SK-N-SH (cell line): ENCODE measurements at regions not wholly inside any gene's neighbourhood (a gene's known extent, or its start where the extent isn't known, plus 50 kb on each side); places are given as distances from the start of the nearest gene placed in this dataset.

Experiments
- CHD2 ChIP-seq: fragments of 150-350 bp; IDR thresholded peaks from 2 replicates; pipeline ENCODE4 v1.6.1; 2018; ENCODE audit warnings: low read length; ENCODE audit not compliant: partially characterized antibody
- TF ChIP-seq, protein P1 (sequence below): IDR thresholded peaks from 2 replicates; pipeline ENCODE4 v1.6.1; 2012; ENCODE audit warnings: mild to moderate bottlenecking, low read depth, low read length, moderate library complexity
- TF ChIP-seq, protein P2 (sequence below): fragments of 200-600 bp; sonication (generic); IDR thresholded peaks from 2 replicates; pipeline ENCODE4 v1.6.1; 2017; ENCODE audit warnings: antibody characterized with exemption, mild to moderate bottlenecking, moderate library complexity

DNA sequence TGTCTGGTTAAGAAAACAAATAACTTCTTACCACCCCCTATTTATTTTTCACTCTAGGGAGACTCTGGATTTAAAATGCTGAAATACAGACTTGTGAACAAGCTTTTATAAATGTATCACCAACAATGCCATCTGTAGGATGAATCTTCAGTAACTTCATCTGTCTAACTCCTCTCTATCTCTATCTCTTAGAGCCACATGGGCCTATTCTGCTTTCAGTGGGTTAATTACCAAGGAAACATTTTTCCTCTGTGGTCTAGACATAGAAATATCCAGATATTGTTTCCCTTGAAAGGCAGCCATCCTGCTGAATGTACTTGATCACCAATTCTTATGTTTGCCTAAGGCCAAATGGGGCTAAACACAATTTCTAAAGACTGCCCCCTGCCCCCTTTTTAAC lies 167.6 kb upstream of the COL8A1 start:
- TF ChIP-seq, protein P1, sequence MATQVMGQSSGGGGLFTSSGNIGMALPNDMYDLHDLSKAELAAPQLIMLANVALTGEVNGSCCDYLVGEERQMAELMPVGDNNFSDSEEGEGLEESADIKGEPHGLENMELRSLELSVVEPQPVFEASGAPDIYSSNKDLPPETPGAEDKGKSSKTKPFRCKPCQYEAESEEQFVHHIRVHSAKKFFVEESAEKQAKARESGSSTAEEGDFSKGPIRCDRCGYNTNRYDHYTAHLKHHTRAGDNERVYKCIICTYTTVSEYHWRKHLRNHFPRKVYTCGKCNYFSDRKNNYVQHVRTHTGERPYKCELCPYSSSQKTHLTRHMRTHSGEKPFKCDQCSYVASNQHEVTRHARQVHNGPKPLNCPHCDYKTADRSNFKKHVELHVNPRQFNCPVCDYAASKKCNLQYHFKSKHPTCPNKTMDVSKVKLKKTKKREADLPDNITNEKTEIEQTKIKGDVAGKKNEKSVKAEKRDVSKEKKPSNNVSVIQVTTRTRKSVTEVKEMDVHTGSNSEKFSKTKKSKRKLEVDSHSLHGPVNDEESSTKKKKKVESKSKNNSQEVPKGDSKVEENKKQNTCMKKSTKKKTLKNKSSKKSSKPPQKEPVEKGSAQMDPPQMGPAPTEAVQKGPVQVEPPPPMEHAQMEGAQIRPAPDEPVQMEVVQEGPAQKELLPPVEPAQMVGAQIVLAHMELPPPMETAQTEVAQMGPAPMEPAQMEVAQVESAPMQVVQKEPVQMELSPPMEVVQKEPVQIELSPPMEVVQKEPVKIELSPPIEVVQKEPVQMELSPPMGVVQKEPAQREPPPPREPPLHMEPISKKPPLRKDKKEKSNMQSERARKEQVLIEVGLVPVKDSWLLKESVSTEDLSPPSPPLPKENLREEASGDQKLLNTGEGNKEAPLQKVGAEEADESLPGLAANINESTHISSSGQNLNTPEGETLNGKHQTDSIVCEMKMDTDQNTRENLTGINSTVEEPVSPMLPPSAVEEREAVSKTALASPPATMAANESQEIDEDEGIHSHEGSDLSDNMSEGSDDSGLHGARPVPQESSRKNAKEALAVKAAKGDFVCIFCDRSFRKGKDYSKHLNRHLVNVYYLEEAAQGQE, result no peak
- TF ChIP-seq CHD2, result no peak
- TF ChIP-seq, protein P2, sequence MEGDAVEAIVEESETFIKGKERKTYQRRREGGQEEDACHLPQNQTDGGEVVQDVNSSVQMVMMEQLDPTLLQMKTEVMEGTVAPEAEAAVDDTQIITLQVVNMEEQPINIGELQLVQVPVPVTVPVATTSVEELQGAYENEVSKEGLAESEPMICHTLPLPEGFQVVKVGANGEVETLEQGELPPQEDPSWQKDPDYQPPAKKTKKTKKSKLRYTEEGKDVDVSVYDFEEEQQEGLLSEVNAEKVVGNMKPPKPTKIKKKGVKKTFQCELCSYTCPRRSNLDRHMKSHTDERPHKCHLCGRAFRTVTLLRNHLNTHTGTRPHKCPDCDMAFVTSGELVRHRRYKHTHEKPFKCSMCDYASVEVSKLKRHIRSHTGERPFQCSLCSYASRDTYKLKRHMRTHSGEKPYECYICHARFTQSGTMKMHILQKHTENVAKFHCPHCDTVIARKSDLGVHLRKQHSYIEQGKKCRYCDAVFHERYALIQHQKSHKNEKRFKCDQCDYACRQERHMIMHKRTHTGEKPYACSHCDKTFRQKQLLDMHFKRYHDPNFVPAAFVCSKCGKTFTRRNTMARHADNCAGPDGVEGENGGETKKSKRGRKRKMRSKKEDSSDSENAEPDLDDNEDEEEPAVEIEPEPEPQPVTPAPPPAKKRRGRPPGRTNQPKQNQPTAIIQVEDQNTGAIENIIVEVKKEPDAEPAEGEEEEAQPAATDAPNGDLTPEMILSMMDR, result no peak
